CD4-positive, alpha-beta T cell treated with Interleukin-2 at 100 ng/mL for 4 hours (primary cell): ENCODE measurements at regions not wholly inside any gene's neighbourhood (a gene's known extent, or its start where the extent isn't known, plus 50 kb on each side); places are given as distances from the start of the nearest gene placed in this dataset.

ENCODE experiments used
- DNase-seq: peaks from one replicate; pipeline ENCODE4 v3.0.0-alpha.2; 2020; ENCODE audit warnings: low spot score

- no peak for DNase-seq
These were observed 249.7 kb downstream of the SPTSSA start for GRCh38 chr14:34212172-34212929.

- DNase-seq, result no peak
These were observed 250.3 kb downstream of the SPTSSA start for GRCh38 chr14:34211732-34212131.

GRCh38 chr14:34208532-34208931, 253.5 kb downstream of the SPTSSA start:
- no peak for DNase-seq

GRCh38 chr14:34205799-34206198, 254.9 kb upstream of the EGLN3 start:
- DNase-seq, result no peak

- no peak for DNase-seq
These were observed 253.9 kb upstream of the EGLN3 start for GRCh38 chr14:34204774-34205173.

GRCh38 chr14:34203251-34203722, 252.4 kb upstream of the EGLN3 start:
- no peak for DNase-seq

- no peak for DNase-seq
These were observed 251.2 kb upstream of the EGLN3 start for GRCh38 chr14:34201909-34202637.

- DNase-seq, result peak; percentile 1
These were observed 248.7 kb upstream of the EGLN3 start for GRCh38 chr14:34199585-34199984.

GRCh38 chr14:34198096-34198495, 247.2 kb upstream of the EGLN3 start:
- no peak for DNase-seq

GRCh38 chr14:34195964-34196363, 245.1 kb upstream of the EGLN3 start:
- no peak for DNase-seq

GRCh38 chr14:34190717-34191116, 239.8 kb upstream of the EGLN3 start:
- DNase-seq, result no peak

GRCh38 chr14:34189866-34190265, 239.0 kb upstream of the EGLN3 start:
- DNase-seq, result no peak

GRCh38 chr14:34187519-34188044, 236.7 kb upstream of the EGLN3 start:
- no peak for DNase-seq

GRCh38 chr14:34187061-34187460, 236.2 kb upstream of the EGLN3 start:
- DNase-seq, result no peak

- DNase-seq, result no peak
These were observed 233.3 kb upstream of the EGLN3 start for GRCh38 chr14:34184126-34184525.

GRCh38 chr14:34183478-34183877, 232.6 kb upstream of the EGLN3 start:
- DNase-seq, result no peak

- no peak for DNase-seq
These were observed 230.5 kb upstream of the EGLN3 start for GRCh38 chr14:34181338-34181737.

- no peak for DNase-seq
These were observed 230.0 kb upstream of the EGLN3 start for GRCh38 chr14:34180869-34181268.

GRCh38 chr14:34180434-34180833, 229.6 kb upstream of the EGLN3 start:
- no peak for DNase-seq

- DNase-seq, result no peak
These were observed 228.9 kb upstream of the EGLN3 start for GRCh38 chr14:34179727-34180126.

- DNase-seq, result no peak
These were observed 226.6 kb upstream of the EGLN3 start for GRCh38 chr14:34177466-34177865.

GRCh38 chr14:34175574-34175973, 224.7 kb upstream of the EGLN3 start:
- DNase-seq, result no peak

GRCh38 chr14:34174973-34175372, 224.1 kb upstream of the EGLN3 start:
- no peak for DNase-seq
